ENCODE measurements at regions not wholly inside any gene's neighbourhood (a gene's known extent, or its start where the extent isn't known, plus 50 kb on each side); places are given as distances from the start of the nearest gene placed in this dataset.

DNA sequence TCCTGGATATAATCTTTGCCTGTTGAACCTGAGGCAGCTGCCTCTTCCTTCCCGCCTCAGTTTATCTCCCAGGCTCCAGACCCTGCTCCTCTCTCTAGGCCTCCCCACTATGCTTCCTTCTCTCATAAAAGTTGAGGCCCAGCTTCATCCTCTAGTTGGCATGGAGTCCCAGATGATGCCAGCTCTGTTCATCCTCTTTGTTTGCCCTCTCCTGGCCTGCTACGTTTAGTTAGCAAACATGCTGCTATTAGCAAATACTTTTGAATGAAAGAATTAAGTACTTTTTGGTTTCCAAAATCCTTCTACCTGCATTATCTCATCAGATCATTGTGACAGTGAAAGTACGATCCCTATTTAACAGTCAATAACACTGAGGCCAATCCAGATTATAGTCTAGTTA lies 472.5 kb downstream of the COG6 start:
- Histone ChIP-seq H3K4me3 (no peak overlapping the region), H3K36me3 (ENCODE audit: control insufficient read depth in 2 of 2, insufficient read depth in 2 of 2, low read length in 1 of 2) (no peaks in the 10 kb centered on the region), H3K4me2 (ENCODE audit: control insufficient read depth, insufficient read depth) (no peak overlapping the region), H4K20me1 (ENCODE audit: control insufficient read depth, insufficient read depth) (no peaks in the 10 kb centered on the region), H2AFZ (ENCODE audit: control insufficient read depth, low read depth, low read length) (no peak overlapping the region), H3K27ac (ENCODE audit: control insufficient read depth, insufficient read depth) (no peak overlapping the region), H3K27me3 (replicated peaks in 1 of 2; ENCODE audit: control insufficient read depth in 2 of 2, insufficient read depth in 2 of 2, low read length in 1 of 2) (no peaks in the 10 kb centered on the region; a peak in 1 of 4 replicates), H3K79me2 (ENCODE audit: control insufficient read depth, insufficient read depth, low read length) (no peaks in the 10 kb centered on the region), H3K4me1 (ENCODE audit: control insufficient read depth, insufficient read depth, low read length) (no peaks in the 10 kb centered on the region), H3K9me3 (replicated peaks; ENCODE audit: control insufficient read depth, insufficient read depth, low read length) (no peaks in the 10 kb centered on the region; the same call in 2 of the 3 replicates), H3K9ac (ENCODE audit: control insufficient read depth, insufficient read depth, low read length) (no peak overlapping the region)
- ChIA-PET RAD21 (ENCODE audit: unreplicated experiment) (no interaction called here), POLR2A (no interaction called here), SMC1A (ENCODE audit: uncharacterized antibody, unreplicated experiment) (interaction anchor here (0.6 kb wide), 1 partner anchor 61 kb away, joined by 3 read pairs; no protein-coding TSS in a partner anchor), CTCF (no interaction called here)
- no peak for ATAC-seq
- intact Hi-C loops (cut with micrococcal nuclease; ENCODE audit: unreplicated experiment) (no loop called here), in situ Hi-C loops (cut with MboI) (no loop called here)
- no peak for FAIRE-seq
- no peak for DNase-seq (ENCODE audit: low read depth, low spot score)
- TF ChIP-seq SREBF1 (IDR thresholded peaks at IDR 0.05; ENCODE audit: low read length), result no peak
- TF ChIP-seq USF1 (IDR thresholded peaks at IDR 0.05; ENCODE audit: borderline replicate concordance, extremely low read length, insufficient read depth, low read depth, low read length), result no peak
- no peak for TF ChIP-seq BCL11A (IDR thresholded peaks at IDR 0.05; ENCODE audit: low read depth, low read length)
- no peak for TF ChIP-seq CHD4 (IDR thresholded peaks at IDR 0.05)
- no peak for TF ChIP-seq YY1 (IDR thresholded peaks at IDR 0.05; ENCODE audit: low read depth, low read length)
- no peak for TF ChIP-seq NFXL1 (IDR thresholded peaks at IDR 0.05; ENCODE audit: borderline replicate concordance)
- no peak for TF ChIP-seq SMC3 (IDR thresholded peaks at IDR 0.05; ENCODE audit: borderline replicate concordance, low read length)
- no peak for TF ChIP-seq SRF (IDR thresholded peaks at IDR 0.05; ENCODE audit: low read depth in 2 of 2, low read length in 2 of 2)
- TF ChIP-seq ZNF217 (IDR thresholded peaks at IDR 0.05), result no peak
- TF ChIP-seq MYB (IDR thresholded peaks at IDR 0.05; ENCODE audit: borderline replicate concordance, low read depth, low read length), result no peak
- TF ChIP-seq, protein P1, sequence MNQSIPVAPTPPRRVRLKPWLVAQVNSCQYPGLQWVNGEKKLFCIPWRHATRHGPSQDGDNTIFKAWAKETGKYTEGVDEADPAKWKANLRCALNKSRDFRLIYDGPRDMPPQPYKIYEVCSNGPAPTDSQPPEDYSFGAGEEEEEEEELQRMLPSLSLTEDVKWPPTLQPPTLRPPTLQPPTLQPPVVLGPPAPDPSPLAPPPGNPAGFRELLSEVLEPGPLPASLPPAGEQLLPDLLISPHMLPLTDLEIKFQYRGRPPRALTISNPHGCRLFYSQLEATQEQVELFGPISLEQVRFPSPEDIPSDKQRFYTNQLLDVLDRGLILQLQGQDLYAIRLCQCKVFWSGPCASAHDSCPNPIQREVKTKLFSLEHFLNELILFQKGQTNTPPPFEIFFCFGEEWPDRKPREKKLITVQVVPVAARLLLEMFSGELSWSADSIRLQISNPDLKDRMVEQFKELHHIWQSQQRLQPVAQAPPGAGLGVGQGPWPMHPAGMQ (IDR thresholded peaks at IDR 0.05; ENCODE audit: borderline replicate concordance), result no peak
- no peak for TF ChIP-seq IRF4 (IDR thresholded peaks at IDR 0.05; ENCODE audit: low read depth, low read length)
- no peak for TF ChIP-seq ZNF207 (IDR thresholded peaks at IDR 0.05; ENCODE audit: borderline replicate concordance)
- TF ChIP-seq PAX5 (IDR thresholded peaks at IDR 0.05; ENCODE audit: borderline replicate concordance, low read depth, low read length), result no peak
- no peak for TF ChIP-seq TCF7 (IDR thresholded peaks at IDR 0.05; ENCODE audit: borderline replicate concordance)
- TF ChIP-seq CHD1 (IDR thresholded peaks at IDR 0.05; ENCODE audit: low read depth, low read length), result no peak
- TF ChIP-seq RFX5 (IDR thresholded peaks at IDR 0.05; ENCODE audit: low read depth, low read length), result no peak
- no peak for TF ChIP-seq BHLHE40 (IDR thresholded peaks at IDR 0.05; ENCODE audit: borderline replicate concordance in 1 of 2, low read depth in 2 of 2, low read length in 1 of 2)
- no peak for TF ChIP-seq STAT3 (IDR thresholded peaks at IDR 0.05; ENCODE audit: low read depth, low read length)
- no peak for TF ChIP-seq TBL1XR1 (IDR thresholded peaks at IDR 0.05; ENCODE audit: low read depth, low read length)
- no TSS peak for BruUV-seq (replicated peaks)
- WGBS (ENCODE audit: insufficient coverage, insufficient replicate concordance, low lambda C conversion rate, missing lambda C conversion rate), result 85% methylated on average over 3 of the region's 3 CpGs
